ENCODE measurements at regions not wholly inside any gene's neighbourhood (a gene's known extent, or its start where the extent isn't known, plus 50 kb on each side); places are given as distances from the start of the nearest gene placed in this dataset.
"Not testable (repeated sequence)": the region's sequence is repeated elsewhere in the genome, so short reads cannot be mapped to it uniquely, and the experiment has no call there.

DNA sequence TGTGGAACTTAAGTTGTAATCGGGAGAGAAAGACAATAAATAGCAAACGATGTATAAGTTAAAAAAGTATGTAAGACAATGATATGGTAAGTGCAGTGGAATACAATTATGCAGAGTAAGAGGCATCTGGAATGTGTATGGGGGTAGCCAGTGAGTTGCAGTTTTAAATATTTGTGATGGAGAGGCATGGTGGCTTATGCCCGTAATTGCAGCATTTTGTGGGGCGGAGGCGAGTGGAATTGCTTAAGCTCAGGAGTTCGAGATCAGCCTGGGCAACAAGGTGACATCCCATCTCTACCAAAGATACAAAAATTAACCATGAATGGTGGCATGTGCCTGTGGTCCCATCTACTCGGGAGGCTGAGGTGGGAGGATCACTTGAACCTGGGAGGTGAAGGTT is 52.5 kb upstream of the WDFY3 start:
- no peak for DNase-seq

DNA sequence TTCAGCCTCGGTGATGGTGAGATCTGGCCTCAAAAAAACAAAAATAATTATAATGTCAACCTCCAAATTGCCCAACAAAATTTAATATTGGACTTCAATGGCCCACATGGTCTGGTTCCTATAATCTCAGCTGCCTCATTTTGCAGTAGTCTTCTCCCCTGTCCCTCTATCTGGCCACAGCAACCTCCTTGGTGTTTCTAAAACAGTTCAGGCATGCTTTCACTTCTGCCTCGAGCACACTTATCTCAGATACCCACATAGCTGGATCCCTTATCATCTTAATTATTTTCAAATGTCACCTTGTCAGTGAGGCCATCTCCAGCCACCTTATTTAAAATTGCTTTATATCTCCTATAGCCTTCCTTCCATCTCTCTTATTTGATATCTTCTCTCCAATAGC is 52.9 kb upstream of the WDFY3 start:
- DNase-seq: no peak

- DNase-seq: no peak
These were observed 58.2 kb upstream of the WDFY3 start for GRCh38 chr4:85024671-85025070.

- DNase-seq: no peak
These were observed 62.4 kb upstream of the WDFY3 start for GRCh38 chr4:85028910-85029309.

- DNase-seq: no peak
These were observed 63.0 kb upstream of the WDFY3 start for GRCh38 chr4:85029453-85029852.

GRCh38 chr4:85030156-85030555 is 63.7 kb upstream of the WDFY3 start:
- no peak for DNase-seq

GRCh38 chr4:85033838-85034237 is 67.3 kb upstream of the WDFY3 start:
- DNase-seq: not testable (repeated sequence)

DNA sequence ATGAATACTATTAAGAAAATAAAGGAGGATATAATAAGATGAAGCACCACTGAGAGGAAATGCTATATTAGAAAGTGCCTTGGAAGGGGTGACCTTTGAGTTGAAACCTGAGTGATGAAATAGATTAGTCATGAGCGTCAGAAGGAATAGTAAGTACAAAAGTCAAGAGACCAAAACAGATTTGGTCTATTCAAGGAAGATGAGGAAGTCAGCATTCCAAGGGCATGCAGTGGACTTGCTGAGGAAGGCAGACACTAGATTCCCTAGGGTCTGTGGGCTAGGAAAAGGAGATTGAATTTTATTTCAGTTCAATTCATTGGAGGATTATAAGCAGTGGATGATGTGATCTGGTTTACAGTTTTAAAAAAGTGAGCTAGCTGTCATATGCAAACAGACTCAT is 73.0 kb upstream of the WDFY3 start:
- DNase-seq: no peak

DNA sequence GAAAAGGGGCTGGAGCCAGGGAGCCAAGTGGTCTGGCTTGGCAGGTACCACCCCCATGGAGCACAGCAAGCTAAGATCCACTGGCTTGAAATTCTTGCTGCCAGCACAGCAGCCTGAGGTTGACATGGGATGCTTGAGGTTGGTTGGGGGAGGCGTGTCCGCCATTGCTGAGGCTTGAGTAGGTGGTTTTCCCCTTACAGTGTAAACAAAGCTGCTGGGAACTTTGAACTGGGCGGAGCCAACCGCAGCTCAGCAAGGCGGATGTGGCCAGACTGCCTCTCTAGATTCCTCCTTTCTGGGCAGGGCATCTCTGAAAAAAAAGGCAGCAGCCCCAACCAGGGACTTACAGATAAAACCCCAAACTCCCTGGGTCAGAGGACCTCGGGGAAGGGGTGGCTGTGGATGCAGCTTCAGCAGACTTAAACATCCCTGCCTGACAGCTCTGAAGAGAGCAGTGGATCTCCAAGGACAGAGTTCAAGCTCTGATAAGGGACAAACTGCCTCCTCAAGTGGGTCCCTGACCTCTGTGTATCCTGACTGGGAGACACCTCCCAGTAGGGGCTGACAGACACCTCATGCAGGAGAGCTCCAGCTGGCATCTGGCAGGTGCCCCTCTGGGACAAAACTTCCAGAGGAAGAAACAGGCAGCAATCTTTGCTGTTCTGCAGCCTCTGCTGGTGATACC is 77.5 kb upstream of the WDFY3 start:
- DNase-seq: peak; percentile 35

- DNase-seq: no peak
These were observed 84.2 kb upstream of the WDFY3 start for GRCh38 chr4:85050736-85051135.

GRCh38 chr4:85051526-85051925 is 85.0 kb upstream of the WDFY3 start:
- DNase-seq: no peak

GRCh38 chr4:85054925-85055324 is 88.4 kb upstream of the WDFY3 start:
- DNase-seq: not testable (repeated sequence)

- DNase-seq: no peak
These were observed 92.1 kb upstream of the WDFY3 start for GRCh38 chr4:85058551-85058950.

DNA sequence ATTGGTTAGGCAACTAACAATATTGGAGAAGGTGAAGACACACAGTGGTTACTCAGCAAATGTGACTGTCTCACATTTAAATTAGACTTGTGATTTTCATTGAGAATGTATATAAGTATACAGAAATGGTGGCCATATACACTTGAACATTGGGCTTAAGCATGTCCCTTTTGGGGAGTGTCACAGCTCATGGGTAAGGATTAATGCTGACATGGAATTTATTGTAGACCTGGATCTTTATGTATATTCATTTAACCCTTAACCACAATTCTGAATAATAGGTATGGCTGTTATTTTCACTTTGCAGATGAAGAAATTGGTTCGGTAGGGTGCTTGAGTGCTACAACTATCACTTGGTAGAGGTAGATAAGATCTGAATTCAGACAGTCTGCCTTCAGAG is 95.5 kb upstream of the WDFY3 start:
- no peak for DNase-seq

DNA sequence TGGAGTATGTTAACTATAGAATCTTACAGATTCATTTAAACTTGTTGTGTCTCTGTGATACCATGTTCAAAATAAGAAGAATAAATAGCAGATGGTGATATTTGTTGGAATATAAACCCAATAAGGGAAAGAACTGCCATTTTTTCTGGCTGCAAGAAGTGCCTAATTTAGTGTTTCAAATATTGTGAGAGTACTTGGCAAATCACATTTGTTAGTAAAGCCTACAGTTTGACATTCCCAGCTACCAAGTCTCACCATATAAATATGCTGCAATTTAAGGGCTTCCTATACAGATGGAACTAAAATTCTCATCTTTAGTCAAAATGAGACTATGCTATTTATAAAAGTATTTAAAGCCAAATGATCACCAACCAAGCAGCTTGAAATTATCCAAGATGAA is 96.0 kb upstream of the WDFY3 start:
- no peak for DNase-seq

GRCh38 chr4:85067342-85067741 is 100.9 kb upstream of the WDFY3 start:
- DNase-seq: no peak

- DNase-seq: no peak
These were observed 111.5 kb upstream of the WDFY3 start for GRCh38 chr4:85078016-85078415.

- DNase-seq: no peak
These were observed 114.7 kb upstream of the WDFY3 start for GRCh38 chr4:85081196-85081595.

GRCh38 chr4:85084371-85085094 is 118.0 kb upstream of the WDFY3 start:
- DNase-seq: peak; percentile 1

GRCh38 chr4:85086721-85087120 is 120.2 kb upstream of the WDFY3 start:
- no peak for DNase-seq

DNA sequence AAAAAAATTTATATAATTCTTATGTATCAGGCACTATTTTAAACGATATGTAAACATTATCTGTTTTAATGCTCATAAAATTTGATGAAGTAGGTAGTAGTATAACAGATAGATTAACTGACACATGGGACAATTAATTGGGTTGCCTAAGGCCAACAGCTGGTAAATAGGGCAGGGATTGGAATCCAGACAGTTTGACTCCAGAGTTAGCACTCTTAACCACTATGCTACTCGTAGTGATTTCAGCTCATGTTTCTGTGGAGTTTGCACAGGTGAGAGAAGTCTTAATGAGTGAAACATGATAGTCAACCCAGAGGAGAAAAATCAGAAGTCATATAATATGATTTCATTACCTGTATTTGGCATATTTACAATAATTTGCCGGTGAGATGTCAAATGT is 126.0 kb upstream of the WDFY3 start:
- no peak for DNase-seq

DNA sequence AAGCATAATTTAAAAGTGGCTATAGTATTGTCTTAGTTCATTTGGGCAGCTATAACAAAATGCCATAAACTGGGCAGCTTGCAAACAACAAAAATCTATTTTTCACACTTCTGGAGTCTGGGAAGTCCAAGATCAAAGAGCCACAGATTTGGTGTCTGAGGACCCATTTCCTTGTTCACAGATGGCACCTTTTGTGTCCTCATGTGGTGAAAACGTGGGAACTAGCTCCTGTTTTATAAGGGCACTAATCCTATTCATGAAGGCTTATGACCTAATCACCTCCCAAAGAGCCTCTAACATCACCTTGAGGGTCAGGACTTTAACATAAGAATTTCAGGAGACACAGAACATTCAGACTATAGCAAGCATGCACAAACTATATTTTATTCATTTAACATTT is 126.5 kb upstream of the WDFY3 start:
- DNase-seq: no peak

- no peak for DNase-seq
These were observed 128.2 kb upstream of the WDFY3 start for GRCh38 chr4:85094735-85095134.

- no peak for DNase-seq
These were observed 136.1 kb upstream of the WDFY3 start for GRCh38 chr4:85102606-85103005.

GRCh38 chr4:85106166-85106565 is 139.7 kb upstream of the WDFY3 start:
- no peak for DNase-seq

Data from central memory CD4-positive, alpha-beta T cell (primary cell).